SU-DHL-6 (cell line): ENCODE measurements at regions not wholly inside any gene's neighbourhood (a gene's known extent, or its start where the extent isn't known, plus 50 kb on each side); places are given as distances from the start of the nearest gene placed in this dataset.

Experiments
- EZH2phosphoT487 ChIP-seq: fragments of 200-600 bp; sonication (generic), shearing (Covaris generic); conservative IDR thresholded peaks from 2 replicates; pipeline ENCODE4 v1.6.1; 2018; ENCODE audit warnings: mild to moderate bottlenecking, antibody characterized with exemption, low read length, moderate library complexity, mixed read lengths
- TF ChIP-seq, protein P1 (sequence below): fragments of 200-600 bp; sonication (generic); IDR thresholded peaks from one replicate; pipeline ENCODE4 v1.5.1; 2017; ENCODE audit warnings: antibody characterized with exemption, mild to moderate bottlenecking, low read length, moderate library complexity; ENCODE audit not compliant: insufficient read depth, poor library complexity, severe bottlenecking

DNA sequence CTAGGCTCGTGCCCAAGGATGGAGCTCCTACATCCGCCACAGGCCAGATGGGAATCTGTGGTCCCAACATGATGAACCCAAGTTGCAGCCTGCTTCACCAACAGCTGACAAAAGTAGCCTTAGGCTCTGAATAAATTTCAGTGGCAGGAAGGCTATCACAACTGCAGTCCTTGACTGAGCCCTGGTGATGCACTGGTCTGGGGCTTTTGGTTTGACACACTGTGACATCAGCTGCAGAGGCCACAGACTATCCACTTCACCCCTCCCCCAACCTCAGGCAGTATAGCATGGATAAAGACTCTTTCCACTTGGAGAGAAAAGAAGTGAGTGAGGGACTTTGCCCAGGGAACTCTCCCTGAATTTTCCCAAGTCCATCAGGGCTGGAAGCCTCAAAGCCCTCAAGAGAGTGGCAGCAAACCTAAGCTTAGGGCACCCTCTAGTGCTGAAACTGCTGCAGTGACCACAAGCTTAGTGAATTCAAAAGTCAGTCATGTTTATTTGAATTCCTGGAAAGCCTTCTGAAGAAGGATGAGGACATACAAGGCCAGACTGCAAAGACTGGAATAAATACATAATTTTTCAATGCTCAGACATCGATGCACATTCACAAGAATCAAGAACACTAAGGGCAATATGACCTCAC lies 135.0 kb upstream of the TENT5D start:
- TF ChIP-seq, protein P1, sequence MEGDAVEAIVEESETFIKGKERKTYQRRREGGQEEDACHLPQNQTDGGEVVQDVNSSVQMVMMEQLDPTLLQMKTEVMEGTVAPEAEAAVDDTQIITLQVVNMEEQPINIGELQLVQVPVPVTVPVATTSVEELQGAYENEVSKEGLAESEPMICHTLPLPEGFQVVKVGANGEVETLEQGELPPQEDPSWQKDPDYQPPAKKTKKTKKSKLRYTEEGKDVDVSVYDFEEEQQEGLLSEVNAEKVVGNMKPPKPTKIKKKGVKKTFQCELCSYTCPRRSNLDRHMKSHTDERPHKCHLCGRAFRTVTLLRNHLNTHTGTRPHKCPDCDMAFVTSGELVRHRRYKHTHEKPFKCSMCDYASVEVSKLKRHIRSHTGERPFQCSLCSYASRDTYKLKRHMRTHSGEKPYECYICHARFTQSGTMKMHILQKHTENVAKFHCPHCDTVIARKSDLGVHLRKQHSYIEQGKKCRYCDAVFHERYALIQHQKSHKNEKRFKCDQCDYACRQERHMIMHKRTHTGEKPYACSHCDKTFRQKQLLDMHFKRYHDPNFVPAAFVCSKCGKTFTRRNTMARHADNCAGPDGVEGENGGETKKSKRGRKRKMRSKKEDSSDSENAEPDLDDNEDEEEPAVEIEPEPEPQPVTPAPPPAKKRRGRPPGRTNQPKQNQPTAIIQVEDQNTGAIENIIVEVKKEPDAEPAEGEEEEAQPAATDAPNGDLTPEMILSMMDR: no peak
- TF ChIP-seq EZH2phosphoT487: no peak
